ENCODE measurements at regions not wholly inside any gene's neighbourhood (a gene's known extent, or its start where the extent isn't known, plus 50 kb on each side); places are given as distances from the start of the nearest gene placed in this dataset.
A peak's percentile ranks its signal among the peaks of the same experiment; 100 is the strongest.

- Histone ChIP-seq H3K4me3 (ENCODE audit: low read length) (no peak overlapping the region), H3K27me3 (ENCODE audit: control insufficient read depth, insufficient read depth, low read length) (no peaks in the 10 kb centered on the region), H3K27ac (ENCODE audit: low read length) (no peak overlapping the region), H3K4me1 (ENCODE audit: control insufficient read depth, insufficient read depth, low read length) (no peaks in the 10 kb centered on the region), H3K36me3 (ENCODE audit: control insufficient read depth, insufficient read depth, low read length) (no peaks in the 10 kb centered on the region), H3K9me3 (ENCODE audit: control insufficient read depth, insufficient read depth, low read length) (no peaks in the 10 kb centered on the region)
- DNase-seq (ENCODE audit: low read depth, low spot score) = no peak
- no CpG with 5 or more reads among the region's 17 CpGs for WGBS (ENCODE audit: insufficient coverage, insufficient read length)
Observed at GRCh38 chr13:84927442-84928169, 871.6 kb downstream of the SLITRK6 start.

DNA sequence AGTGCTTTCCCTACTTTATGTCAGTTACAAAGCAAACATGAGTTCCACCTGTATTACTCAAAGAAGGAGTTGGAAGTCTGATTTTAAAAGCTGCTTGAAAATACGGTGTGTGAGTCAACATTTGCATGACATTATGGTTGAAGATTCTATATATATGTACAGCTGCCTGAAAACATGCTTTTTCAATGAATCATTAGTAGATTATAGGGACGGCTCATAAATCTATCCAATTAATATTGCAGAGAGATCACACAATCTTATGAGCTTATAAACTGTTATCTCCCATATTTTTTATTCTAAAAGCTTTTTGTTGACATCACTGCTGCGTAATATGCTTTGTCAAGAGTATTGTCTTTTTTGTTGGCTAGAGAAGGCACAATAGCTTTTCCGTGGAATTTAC is 873.8 kb downstream of the SLITRK6 start:
- DNase-seq (ENCODE audit: low read depth, low spot score) = no peak
- no CpG with 5 or more reads among the region's 4 CpGs for WGBS (ENCODE audit: insufficient coverage, insufficient read length)

DNA sequence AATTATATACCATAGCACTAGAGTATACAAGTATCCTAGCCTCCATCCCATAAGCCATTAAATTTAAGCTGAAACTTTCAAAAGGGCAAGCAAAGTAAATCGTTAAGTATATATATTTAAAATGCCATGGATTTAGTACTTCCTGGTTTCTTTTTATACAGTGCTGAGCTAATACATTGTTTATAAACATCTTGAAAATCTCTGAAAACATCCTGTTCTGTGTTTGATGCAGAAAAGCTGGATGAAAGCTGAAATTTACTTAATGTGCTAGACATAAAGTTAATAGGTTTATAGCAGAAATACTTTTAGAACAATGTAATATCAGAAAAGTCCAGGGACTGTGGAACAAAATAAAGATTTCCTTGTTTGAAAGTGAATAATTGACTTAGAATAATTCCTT is 875.4 kb downstream of the SLITRK6 start:
- DNase-seq (ENCODE audit: low read depth, low spot score) = no peak
- WGBS (ENCODE audit: insufficient coverage, insufficient read length) = no CpG with 5 or more reads among the region's 1 CpG

More for the DNA sequence above, 873.8 kb downstream of the SLITRK6 start:
- Histone ChIP-seq H3K4me1 (ENCODE audit: control insufficient read depth, insufficient read depth, low read length) (no peaks in the 10 kb centered on the region), H3K9me3 (ENCODE audit: control insufficient read depth, insufficient read depth, low read length) (no peaks in the 10 kb centered on the region), H3K27me3 (ENCODE audit: control insufficient read depth, insufficient read depth, low read length) (no peaks in the 10 kb centered on the region), H3K4me3 (ENCODE audit: low read length) (no peak overlapping the region), H3K27ac (ENCODE audit: low read length) (no peak overlapping the region), H3K36me3 (ENCODE audit: control insufficient read depth, insufficient read depth, low read length) (no peaks in the 10 kb centered on the region)

GRCh38 chr13:84917252-84917878 is 881.9 kb downstream of the SLITRK6 start:
- H3K27ac ChIP-seq (ENCODE audit: low read length) = no peak overlapping the region
- H3K36me3 ChIP-seq (ENCODE audit: control insufficient read depth, insufficient read depth, low read length) = no peaks in the 10 kb centered on the region
- no CpG with 5 or more reads among the region's 4 CpGs for WGBS (ENCODE audit: insufficient coverage, insufficient read length)
- H3K9me3 ChIP-seq (ENCODE audit: control insufficient read depth, insufficient read depth, low read length) = no peaks in the 10 kb centered on the region
- no peak for DNase-seq (ENCODE audit: low read depth, low spot score)
- H3K27me3 ChIP-seq (ENCODE audit: control insufficient read depth, insufficient read depth, low read length) = no peaks in the 10 kb centered on the region
- no peaks in the 10 kb centered on the region for H3K4me1 ChIP-seq (ENCODE audit: control insufficient read depth, insufficient read depth, low read length)
- H3K4me3 ChIP-seq (ENCODE audit: low read length) = no peak overlapping the region

More for the DNA sequence above, 875.4 kb downstream of the SLITRK6 start:
- Histone ChIP-seq H3K36me3 (ENCODE audit: control insufficient read depth, insufficient read depth, low read length) (no peaks in the 10 kb centered on the region), H3K27me3 (ENCODE audit: control insufficient read depth, insufficient read depth, low read length) (no peaks in the 10 kb centered on the region), H3K4me3 (ENCODE audit: low read length) (no peak overlapping the region), H3K27ac (ENCODE audit: low read length) (no peak overlapping the region), H3K9me3 (ENCODE audit: control insufficient read depth, insufficient read depth, low read length) (no peaks in the 10 kb centered on the region), H3K4me1 (ENCODE audit: control insufficient read depth, insufficient read depth, low read length) (no peaks in the 10 kb centered on the region)

- no CpG with 5 or more reads among the region's 2 CpGs for WGBS (ENCODE audit: insufficient coverage, insufficient read length)
- DNase-seq (ENCODE audit: low read depth, low spot score) = no peak
- Histone ChIP-seq H3K27me3 (ENCODE audit: control insufficient read depth, insufficient read depth, low read length) (no peaks in the 10 kb centered on the region), H3K27ac (ENCODE audit: low read length) (no peak overlapping the region), H3K4me3 (ENCODE audit: low read length) (no peak overlapping the region), H3K9me3 (ENCODE audit: control insufficient read depth, insufficient read depth, low read length) (no peaks in the 10 kb centered on the region), H3K36me3 (ENCODE audit: control insufficient read depth, insufficient read depth, low read length) (no peaks in the 10 kb centered on the region), H3K4me1 (ENCODE audit: control insufficient read depth, insufficient read depth, low read length) (no peaks in the 10 kb centered on the region)
Observed at GRCh38 chr13:84912720-84913119, 886.5 kb downstream of the SLITRK6 start.

GRCh38 chr13:84910423-84910822 is 888.8 kb downstream of the SLITRK6 start:
- Histone ChIP-seq H3K36me3 (ENCODE audit: control insufficient read depth, insufficient read depth, low read length) (no peaks in the 10 kb centered on the region), H3K27me3 (ENCODE audit: control insufficient read depth, insufficient read depth, low read length) (no peaks in the 10 kb centered on the region), H3K4me3 (ENCODE audit: low read length) (no peak overlapping the region), H3K4me1 (ENCODE audit: control insufficient read depth, insufficient read depth, low read length) (no peaks in the 10 kb centered on the region), H3K27ac (ENCODE audit: low read length) (no peak overlapping the region), H3K9me3 (ENCODE audit: control insufficient read depth, insufficient read depth, low read length) (no peaks in the 10 kb centered on the region)
- WGBS (ENCODE audit: insufficient coverage, insufficient read length) = no CpG with 5 or more reads among the region's 2 CpGs
- no peak for DNase-seq (ENCODE audit: low read depth, low spot score)

- no peak for DNase-seq (ENCODE audit: low read depth, low spot score)
- Histone ChIP-seq H3K4me3 (ENCODE audit: low read length) (no peak overlapping the region), H3K4me1 (ENCODE audit: control insufficient read depth, insufficient read depth, low read length) (no peaks in the 10 kb centered on the region), H3K27ac (ENCODE audit: low read length) (no peak overlapping the region), H3K36me3 (ENCODE audit: control insufficient read depth, insufficient read depth, low read length) (no peaks in the 10 kb centered on the region), H3K27me3 (ENCODE audit: control insufficient read depth, insufficient read depth, low read length) (no peaks in the 10 kb centered on the region), H3K9me3 (ENCODE audit: control insufficient read depth, insufficient read depth, low read length) (no peaks in the 10 kb centered on the region)
- no CpG with 5 or more reads among the region's 4 CpGs for WGBS (ENCODE audit: insufficient coverage, insufficient read length)
Observed at GRCh38 chr13:84903391-84903790, 895.8 kb downstream of the SLITRK6 start.

GRCh38 chr13:84902243-84902642 is 897.0 kb downstream of the SLITRK6 start:
- DNase-seq (ENCODE audit: low read depth, low spot score) = no peak
- no CpG with 5 or more reads among the region's 1 CpG for WGBS (ENCODE audit: insufficient coverage, insufficient read length)
- Histone ChIP-seq H3K27ac (ENCODE audit: low read length) (no peak overlapping the region), H3K36me3 (ENCODE audit: control insufficient read depth, insufficient read depth, low read length) (no peaks in the 10 kb centered on the region), H3K4me1 (ENCODE audit: control insufficient read depth, insufficient read depth, low read length) (no peaks in the 10 kb centered on the region), H3K27me3 (ENCODE audit: control insufficient read depth, insufficient read depth, low read length) (no peaks in the 10 kb centered on the region), H3K4me3 (ENCODE audit: low read length) (no peak overlapping the region), H3K9me3 (ENCODE audit: control insufficient read depth, insufficient read depth, low read length) (no peaks in the 10 kb centered on the region)

DNA sequence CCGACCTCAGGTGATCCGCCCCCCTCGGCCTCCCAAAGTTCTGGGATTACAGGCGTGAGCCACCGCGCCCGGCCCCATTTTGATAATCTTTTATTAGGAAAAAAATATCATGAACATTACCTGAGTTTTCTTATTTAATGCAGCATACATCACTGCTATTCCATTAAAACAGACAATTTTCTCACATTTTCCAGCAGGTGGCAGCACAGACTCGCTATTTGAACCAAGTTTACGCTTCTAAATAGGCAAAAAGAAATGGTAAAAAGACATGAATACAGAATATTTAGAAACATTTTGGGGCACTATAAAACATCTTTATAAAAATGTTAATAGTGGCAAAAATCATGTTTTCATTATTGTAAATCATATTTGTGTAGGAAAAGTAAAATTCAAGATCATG is 903.1 kb downstream of the SLITRK6 start:
- Histone ChIP-seq H3K9me3 (ENCODE audit: control insufficient read depth, insufficient read depth, low read length) (no peaks in the 10 kb centered on the region), H3K4me1 (ENCODE audit: control insufficient read depth, insufficient read depth, low read length) (no peaks in the 10 kb centered on the region), H3K27me3 (ENCODE audit: control insufficient read depth, insufficient read depth, low read length) (no peaks in the 10 kb centered on the region), H3K36me3 (ENCODE audit: control insufficient read depth, insufficient read depth, low read length) (no peaks in the 10 kb centered on the region), H3K27ac (ENCODE audit: low read length) (no peak overlapping the region), H3K4me3 (ENCODE audit: low read length) (no peak overlapping the region)
- peak; percentile 27 for DNase-seq (ENCODE audit: low read depth, low spot score)
- WGBS (ENCODE audit: insufficient coverage, insufficient read length) = no CpG with 5 or more reads among the region's 9 CpGs

DNA sequence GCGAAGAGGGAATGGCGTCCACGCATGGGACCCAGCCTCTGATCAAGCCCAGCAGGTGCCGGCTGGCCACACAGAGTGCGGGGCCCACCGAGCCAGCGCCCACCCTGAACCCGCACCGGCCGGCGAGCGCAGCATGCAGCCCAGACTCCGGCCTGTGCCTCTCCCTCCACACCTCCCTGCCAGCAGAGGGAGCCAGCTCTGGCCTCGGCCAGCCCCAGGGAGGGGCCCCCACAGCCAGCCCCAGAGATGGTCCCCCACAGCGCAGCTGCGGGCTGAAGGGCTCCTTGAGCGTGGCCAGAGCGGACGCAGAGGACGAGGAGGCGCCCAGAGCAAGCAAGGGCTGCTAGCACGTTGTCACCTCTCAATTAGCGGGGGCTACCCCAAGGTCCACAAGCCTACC is 904.5 kb downstream of the SLITRK6 start:
- Histone ChIP-seq H3K27me3 (ENCODE audit: control insufficient read depth, insufficient read depth, low read length) (no peaks in the 10 kb centered on the region), H3K9me3 (ENCODE audit: control insufficient read depth, insufficient read depth, low read length) (no peaks in the 10 kb centered on the region), H3K4me3 (ENCODE audit: low read length) (no peak overlapping the region), H3K27ac (ENCODE audit: low read length) (no peak overlapping the region), H3K36me3 (ENCODE audit: control insufficient read depth, insufficient read depth, low read length) (no peaks in the 10 kb centered on the region), H3K4me1 (ENCODE audit: control insufficient read depth, insufficient read depth, low read length) (no peaks in the 10 kb centered on the region)
- no CpG with 5 or more reads among the region's 23 CpGs for WGBS (ENCODE audit: insufficient coverage, insufficient read length)
- no peak for DNase-seq (ENCODE audit: low read depth, low spot score)

- H3K36me3 ChIP-seq (ENCODE audit: control insufficient read depth, insufficient read depth, low read length) = no peaks in the 10 kb centered on the region
- WGBS (ENCODE audit: insufficient coverage, insufficient read length) = no CpG with 5 or more reads among the region's 6 CpGs
- DNase-seq (ENCODE audit: low read depth, low spot score) = no peak
- no peaks in the 10 kb centered on the region for H3K9me3 ChIP-seq (ENCODE audit: control insufficient read depth, insufficient read depth, low read length)
- H3K27me3 ChIP-seq (ENCODE audit: control insufficient read depth, insufficient read depth, low read length) = no peaks in the 10 kb centered on the region
- no peak overlapping the region for H3K27ac ChIP-seq (ENCODE audit: low read length)
- H3K4me3 ChIP-seq (ENCODE audit: low read length) = no peak overlapping the region
- no peaks in the 10 kb centered on the region for H3K4me1 ChIP-seq (ENCODE audit: control insufficient read depth, insufficient read depth, low read length)
Observed at GRCh38 chr13:84885868-84886267, 913.4 kb downstream of the SLITRK6 start.

All from iPS DF 6.9 (cell line).